Neural crest cell (in vitro differentiated cells): ENCODE measurements at regions not wholly inside any gene's neighbourhood (a gene's known extent, or its start where the extent isn't known, plus 50 kb on each side); places are given as distances from the start of the nearest gene placed in this dataset.

Experiments used
- DNase-seq: peaks from one replicate; pipeline ENCODE4 v3.0.0; 2021; ENCODE audit warnings: low read depth, mixed read lengths, low spot score
- H3K27ac Mint-ChIP-seq: one replicate; pipeline ENCODE4 v1.8.0; 2021; ENCODE audit warnings: mild to moderate bottlenecking, mixed read lengths; ENCODE audit not compliant: unreplicated experiment
- H3K27me3 Mint-ChIP-seq: 2 replicates; pipeline ENCODE4 v1.8.0; 2021; ENCODE audit warnings: low read depth, mild to moderate bottlenecking, mixed read lengths
- H3K36me3 Mint-ChIP-seq: 2 replicates; pipeline ENCODE4 v1.8.0; 2021; ENCODE audit warnings: low read depth, mild to moderate bottlenecking, mixed read lengths
- H3K4me1 Mint-ChIP-seq: 2 replicates; pipeline ENCODE4 v1.8.0; 2021; ENCODE audit warnings: mixed read lengths
- H3K4me3 Mint-ChIP-seq: one replicate; pipeline ENCODE4 v1.8.0; 2021; ENCODE audit warnings: mild to moderate bottlenecking, mixed read lengths
- H3K9me3 Mint-ChIP-seq: 2 replicates; pipeline ENCODE4 v1.8.0; 2021; ENCODE audit warnings: mixed read lengths
- CTCF ChIP-seq: fragments of 200-600 bp; sonication (generic); conservative IDR thresholded peaks from 2 replicates; pipeline ENCODE4 v1.5.0; 2021; ENCODE audit warnings: antibody characterized with exemption, mild to moderate bottlenecking

DNA sequence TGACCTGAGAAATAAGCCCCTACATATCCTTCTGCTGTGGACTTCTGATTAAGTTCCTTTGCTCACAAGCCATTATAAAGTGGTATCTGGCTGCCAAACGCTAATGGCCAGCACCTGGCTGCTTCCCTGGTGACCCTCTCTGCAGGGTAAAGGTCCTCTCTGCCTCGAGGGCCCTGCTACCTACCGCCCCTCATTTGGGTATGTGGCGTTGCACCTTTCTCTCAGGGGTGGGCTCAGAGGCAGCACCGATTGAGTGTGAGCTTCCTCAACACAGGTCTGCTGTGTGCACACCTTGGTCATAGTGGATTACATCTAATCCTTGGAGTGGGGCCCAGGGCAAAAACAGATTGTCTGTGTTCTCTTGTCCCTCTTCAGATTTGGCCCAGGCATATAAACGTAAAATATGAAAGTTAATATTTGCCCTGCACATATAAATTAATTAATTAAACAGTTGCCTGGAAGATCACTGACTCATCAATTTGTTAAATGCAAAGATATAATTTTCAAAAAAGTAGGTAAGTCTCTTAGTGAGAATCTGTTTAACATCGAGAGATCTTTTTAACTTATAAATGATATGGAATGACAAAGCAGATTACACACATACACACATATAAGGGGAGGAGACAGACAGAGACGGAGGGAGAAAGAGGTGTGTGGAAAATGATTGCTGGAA lies 174.5 kb upstream of the SMIM31 start:
- Mint-ChIP-seq H3K4me3 (no peak overlapping the region), H3K27me3 (no peaks in the 10 kb centered on the region), H3K27ac (no peak overlapping the region), H3K4me1 (no peaks in the 10 kb centered on the region), H3K9me3 (peaks cover 16% of the 10 kb centered on the region), H3K36me3 (no peaks in the 10 kb centered on the region)
- no peak for TF ChIP-seq CTCF
- no peak for DNase-seq

DNA sequence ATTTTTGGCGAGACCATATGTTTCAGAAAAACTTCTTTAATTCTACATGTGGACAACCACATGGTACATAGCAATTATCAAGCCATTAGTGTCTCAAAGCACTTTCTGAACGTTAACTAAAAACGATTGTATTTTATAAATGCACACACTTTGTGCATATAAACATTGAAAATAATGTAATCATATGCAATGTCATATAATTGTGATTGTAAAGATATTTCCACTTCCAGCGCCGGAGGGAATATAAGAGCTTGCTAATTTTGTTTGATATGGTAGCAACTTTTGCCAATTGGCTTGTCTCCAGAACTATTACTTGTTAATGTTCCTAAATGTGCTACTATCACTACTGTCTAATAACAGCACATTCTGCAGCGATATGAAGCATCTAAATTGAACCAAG lies 162.3 kb upstream of the SMIM31 start:
- TF ChIP-seq CTCF: no peak
- no peaks in the 10 kb centered on the region for H3K4me1 Mint-ChIP-seq
- H3K27me3 Mint-ChIP-seq: no peaks in the 10 kb centered on the region
- DNase-seq: no peak
- no peak overlapping the region for H3K27ac Mint-ChIP-seq
- peaks cover 5% of the 10 kb centered on the region for H3K9me3 Mint-ChIP-seq
- H3K4me3 Mint-ChIP-seq: no peak overlapping the region
- H3K36me3 Mint-ChIP-seq: no peaks in the 10 kb centered on the region

- no peaks in the 10 kb centered on the region for H3K36me3 Mint-ChIP-seq
- H3K27ac Mint-ChIP-seq: no peak overlapping the region
- no peaks in the 10 kb centered on the region for H3K27me3 Mint-ChIP-seq
- H3K9me3 Mint-ChIP-seq: no peaks in the 10 kb centered on the region
- H3K4me3 Mint-ChIP-seq: no peak overlapping the region
- no peak for DNase-seq
- no peaks in the 10 kb centered on the region for H3K4me1 Mint-ChIP-seq
- no peak for TF ChIP-seq CTCF
Observed at GRCh38 chr4:164595751-164596150, 158.2 kb upstream of the SMIM31 start.

DNA sequence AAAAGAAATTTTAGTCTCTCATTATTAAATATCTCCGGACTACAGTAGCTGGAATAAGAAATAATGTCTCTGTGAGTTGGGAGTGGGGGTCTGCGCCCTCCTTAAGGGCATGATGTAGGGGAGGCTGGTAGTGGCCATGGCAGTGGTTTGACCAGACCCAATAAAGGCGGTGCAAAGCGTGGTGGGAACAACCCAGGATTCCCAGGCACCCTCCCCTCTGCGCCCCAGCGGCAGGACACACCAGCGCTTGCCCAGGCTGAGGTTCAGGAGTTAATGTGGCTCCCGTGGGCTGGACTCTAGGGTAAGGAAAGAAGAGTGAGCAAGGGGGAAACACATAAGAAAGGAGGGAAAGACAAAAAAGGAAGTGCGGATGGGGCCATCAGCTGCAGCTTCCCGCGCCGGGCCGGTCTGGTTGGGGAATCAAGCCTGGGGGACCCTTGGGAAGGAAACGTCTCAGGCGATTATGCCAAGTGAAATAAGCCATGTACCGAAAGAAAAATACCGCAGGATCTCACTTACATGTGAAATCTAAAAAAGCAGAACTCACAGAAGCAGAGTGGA lies 157.5 kb upstream of the SMIM31 start:
- H3K4me3 Mint-ChIP-seq: no peak overlapping the region
- H3K27me3 Mint-ChIP-seq: no peaks in the 10 kb centered on the region
- no peak for TF ChIP-seq CTCF
- no peak overlapping the region for H3K27ac Mint-ChIP-seq
- DNase-seq: no peak
- no peaks in the 10 kb centered on the region for H3K36me3 Mint-ChIP-seq
- peaks cover 2% of the 10 kb centered on the region for H3K9me3 Mint-ChIP-seq
- no peaks in the 10 kb centered on the region for H3K4me1 Mint-ChIP-seq

- DNase-seq: no peak
- H3K4me3 Mint-ChIP-seq: no peak overlapping the region
- H3K27ac Mint-ChIP-seq: no peak overlapping the region
- peaks cover 2% of the 10 kb centered on the region for H3K36me3 Mint-ChIP-seq
- H3K4me1 Mint-ChIP-seq: no peaks in the 10 kb centered on the region
- H3K9me3 Mint-ChIP-seq: peaks cover 4% of the 10 kb centered on the region
- no peak for TF ChIP-seq CTCF
- no peaks in the 10 kb centered on the region for H3K27me3 Mint-ChIP-seq
Observed at GRCh38 chr4:164596927-164597326, 157.0 kb upstream of the SMIM31 start.
